GM12865 (cell line): ENCODE measurements at regions not wholly inside any gene's neighbourhood (a gene's known extent, or its start where the extent isn't known, plus 50 kb on each side); places are given as distances from the start of the nearest gene placed in this dataset.

Experiments used
- DNase-seq: peaks from one replicate; pipeline ENCODE4 v3.0.0; 2010; ENCODE audit warnings: low read depth
- H3K4me3 ChIP-seq: 2 replicates; pipeline ENCODE4 v1.5.1; 2011; ENCODE audit warnings: mild to moderate bottlenecking, low read depth, low read length, control low read depth
- TF ChIP-seq, protein P1 (sequence below): IDR thresholded peaks from 2 replicates; pipeline ENCODE4 v1.5.1; 2011; ENCODE audit warnings: low read length, control low read depth, low read depth, inconsistent platforms; ENCODE audit not compliant: insufficient read depth; ENCODE audit errors: missing control alignments

DNA sequence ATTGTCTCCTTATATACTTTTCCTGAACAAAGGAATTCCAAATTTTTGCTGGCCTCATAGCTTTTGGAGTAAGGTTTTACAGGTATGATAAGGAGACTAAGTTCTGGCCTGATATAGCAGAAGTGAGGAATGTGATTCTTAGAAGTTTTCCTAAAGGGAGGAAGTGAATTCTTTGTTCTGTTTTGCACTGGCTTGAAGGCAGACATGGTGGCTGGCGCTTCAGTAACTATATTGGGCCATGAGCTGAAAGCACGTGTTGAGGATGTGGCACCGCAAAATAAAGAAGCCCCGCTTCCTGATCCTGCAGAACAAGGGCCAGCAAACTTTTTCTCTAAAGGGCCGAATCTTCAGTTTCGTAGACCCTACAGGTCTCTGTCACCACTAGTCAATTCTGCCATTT, 224.2 kb downstream of the SNX18 start:
- DNase-seq, result no peak
- no peak overlapping the region for H3K4me3 ChIP-seq
- TF ChIP-seq, protein P1, sequence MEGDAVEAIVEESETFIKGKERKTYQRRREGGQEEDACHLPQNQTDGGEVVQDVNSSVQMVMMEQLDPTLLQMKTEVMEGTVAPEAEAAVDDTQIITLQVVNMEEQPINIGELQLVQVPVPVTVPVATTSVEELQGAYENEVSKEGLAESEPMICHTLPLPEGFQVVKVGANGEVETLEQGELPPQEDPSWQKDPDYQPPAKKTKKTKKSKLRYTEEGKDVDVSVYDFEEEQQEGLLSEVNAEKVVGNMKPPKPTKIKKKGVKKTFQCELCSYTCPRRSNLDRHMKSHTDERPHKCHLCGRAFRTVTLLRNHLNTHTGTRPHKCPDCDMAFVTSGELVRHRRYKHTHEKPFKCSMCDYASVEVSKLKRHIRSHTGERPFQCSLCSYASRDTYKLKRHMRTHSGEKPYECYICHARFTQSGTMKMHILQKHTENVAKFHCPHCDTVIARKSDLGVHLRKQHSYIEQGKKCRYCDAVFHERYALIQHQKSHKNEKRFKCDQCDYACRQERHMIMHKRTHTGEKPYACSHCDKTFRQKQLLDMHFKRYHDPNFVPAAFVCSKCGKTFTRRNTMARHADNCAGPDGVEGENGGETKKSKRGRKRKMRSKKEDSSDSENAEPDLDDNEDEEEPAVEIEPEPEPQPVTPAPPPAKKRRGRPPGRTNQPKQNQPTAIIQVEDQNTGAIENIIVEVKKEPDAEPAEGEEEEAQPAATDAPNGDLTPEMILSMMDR, result no peak

DNA sequence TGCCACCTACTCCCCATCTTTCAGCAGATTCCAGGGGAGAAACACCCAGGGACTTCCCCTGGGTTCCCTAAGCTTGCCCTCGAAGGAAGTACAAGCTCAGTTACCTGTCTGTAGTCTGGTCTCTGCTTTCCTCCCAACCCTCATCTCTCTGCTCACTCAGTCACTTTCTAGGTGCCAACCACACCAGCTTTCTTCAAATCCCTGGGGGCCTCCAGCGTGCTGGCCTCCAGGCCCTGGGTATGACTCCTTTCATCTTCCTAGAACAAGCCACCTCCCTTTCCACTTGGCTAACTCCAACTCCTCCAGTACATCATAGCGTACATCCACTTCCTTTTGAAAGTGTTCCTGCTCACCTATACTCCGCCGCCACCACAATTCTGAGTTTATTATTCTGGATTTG, 222.6 kb downstream of the SNX18 start:
- H3K4me3 ChIP-seq, result no peak overlapping the region
- DNase-seq, result no peak
- TF ChIP-seq, protein P1, result no peak

DNA sequence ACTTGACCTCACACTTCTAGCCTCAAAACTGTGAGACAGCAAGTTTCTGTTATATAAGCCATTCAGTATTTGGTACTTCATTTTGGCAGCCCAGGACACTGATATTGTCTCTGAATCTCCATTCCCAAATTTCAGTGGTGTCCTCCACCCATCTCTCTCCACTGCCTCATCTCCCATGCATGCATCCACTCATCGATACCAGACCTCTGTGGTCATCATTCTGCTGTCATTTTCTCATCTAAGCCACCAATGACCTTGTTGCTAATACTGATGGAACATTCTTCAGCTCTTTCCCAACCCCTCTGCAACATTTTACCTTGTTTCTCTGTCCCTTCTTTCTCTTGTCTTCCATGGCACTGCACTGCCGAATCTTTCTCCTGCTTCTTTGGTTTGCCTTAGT, 221.8 kb downstream of the SNX18 start:
- no peak for DNase-seq
- TF ChIP-seq, protein P1, result no peak
- no peak overlapping the region for H3K4me3 ChIP-seq

DNA sequence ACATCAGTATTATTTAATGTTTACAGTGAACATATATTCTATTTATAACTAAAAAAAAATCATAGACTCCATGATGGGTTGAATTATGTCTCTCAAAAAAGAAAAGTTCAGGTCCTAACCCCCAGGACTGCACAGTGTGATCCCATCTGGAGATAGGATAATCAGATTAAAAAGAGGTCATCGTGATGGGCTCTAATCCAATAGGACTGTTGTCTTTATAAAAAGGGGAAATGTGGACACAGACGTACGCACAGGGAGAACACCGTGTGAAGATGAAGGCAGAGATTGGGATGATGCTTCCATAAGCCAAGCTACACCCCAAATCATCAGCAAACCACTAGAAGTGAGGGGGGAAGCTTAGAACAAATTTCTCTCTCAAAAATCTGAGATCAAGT, 221.4 kb downstream of the SNX18 start:
- DNase-seq, result no peak
- TF ChIP-seq, protein P1, result no peak
- H3K4me3 ChIP-seq, result no peak overlapping the region

DNA sequence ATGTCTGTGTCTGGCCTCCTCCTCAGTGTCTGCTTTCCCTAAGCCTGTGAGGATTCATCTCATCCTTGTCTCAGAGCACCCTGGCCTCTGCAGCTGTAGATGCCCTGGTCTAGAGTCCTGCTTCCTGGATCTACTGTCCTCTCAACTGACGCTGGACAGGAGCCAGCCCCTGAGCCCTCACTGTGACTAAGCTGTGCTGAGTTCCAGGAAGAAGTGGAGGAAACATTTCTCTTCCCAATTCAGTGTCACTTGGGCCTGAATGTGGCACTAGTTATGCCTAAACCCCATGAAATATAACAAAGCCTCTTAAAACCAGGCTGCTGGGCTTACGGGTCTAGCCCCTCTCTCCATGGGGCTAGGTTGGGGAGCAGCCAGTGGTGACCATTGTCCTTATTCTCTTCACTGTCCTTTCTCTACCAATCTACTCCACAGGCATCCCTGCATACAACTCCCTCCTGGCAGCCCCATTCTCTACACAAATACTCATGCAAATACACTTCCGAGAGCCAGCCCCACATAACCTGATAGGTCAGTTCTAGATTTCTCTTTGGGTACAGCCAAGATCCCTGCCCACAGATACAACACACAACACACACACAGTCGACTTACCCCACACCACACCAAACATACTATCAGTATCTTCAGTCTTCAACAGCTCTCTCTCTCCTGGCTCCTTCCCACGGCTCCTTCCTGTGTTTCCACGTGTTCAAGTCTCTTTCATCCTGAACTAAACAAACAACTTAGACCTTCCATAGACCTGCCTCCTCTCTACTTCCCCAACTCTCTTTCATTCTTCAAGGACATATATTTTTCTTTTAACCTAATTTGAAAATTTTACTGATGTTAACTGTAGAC, 220.8 kb downstream of the SNX18 start:
- no peak for DNase-seq
- H3K4me3 ChIP-seq, result no peak overlapping the region

DNA sequence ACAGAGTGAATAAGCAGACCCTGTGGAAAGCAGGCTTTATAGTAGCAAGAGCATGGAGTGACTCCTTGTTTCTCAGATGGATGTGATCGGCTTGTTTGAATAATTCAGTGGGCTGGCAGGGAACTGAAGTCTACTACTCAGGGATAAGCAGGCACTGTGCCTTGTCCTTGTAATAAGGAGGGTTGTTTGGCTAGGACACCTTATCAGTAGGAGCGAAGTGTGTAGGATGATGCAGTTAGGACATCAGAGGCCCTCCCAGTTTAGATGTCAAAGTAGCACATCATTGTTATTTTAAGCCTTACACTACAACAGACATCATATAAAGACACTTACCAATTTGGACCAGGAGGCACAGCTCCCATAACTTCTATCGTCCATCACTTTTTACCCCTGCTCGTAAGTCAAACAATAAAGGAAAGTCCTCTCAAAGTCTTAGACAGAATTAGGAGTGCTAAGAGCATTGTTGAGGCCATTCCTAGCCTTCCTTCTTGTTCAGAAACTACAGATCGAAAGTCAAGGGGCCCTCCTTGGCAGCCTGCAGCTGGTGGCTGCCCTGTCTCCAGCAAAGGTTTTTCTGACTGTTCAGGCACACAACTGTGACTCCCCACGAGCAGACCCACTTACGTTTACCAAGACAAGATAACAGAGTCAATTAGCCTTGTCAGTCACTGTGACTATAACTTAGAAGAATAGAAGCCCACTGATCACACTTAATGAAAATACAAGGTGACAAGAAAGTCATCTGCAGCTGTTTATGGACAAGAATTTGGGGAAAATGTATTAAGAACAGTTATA, 218.6 kb downstream of the SNX18 start:
- TF ChIP-seq, protein P1, result no peak
- peak; percentile 23 for DNase-seq

More for the DNA sequence above, 220.8 kb downstream of the SNX18 start:
- TF ChIP-seq, protein P1, result no peak

DNA sequence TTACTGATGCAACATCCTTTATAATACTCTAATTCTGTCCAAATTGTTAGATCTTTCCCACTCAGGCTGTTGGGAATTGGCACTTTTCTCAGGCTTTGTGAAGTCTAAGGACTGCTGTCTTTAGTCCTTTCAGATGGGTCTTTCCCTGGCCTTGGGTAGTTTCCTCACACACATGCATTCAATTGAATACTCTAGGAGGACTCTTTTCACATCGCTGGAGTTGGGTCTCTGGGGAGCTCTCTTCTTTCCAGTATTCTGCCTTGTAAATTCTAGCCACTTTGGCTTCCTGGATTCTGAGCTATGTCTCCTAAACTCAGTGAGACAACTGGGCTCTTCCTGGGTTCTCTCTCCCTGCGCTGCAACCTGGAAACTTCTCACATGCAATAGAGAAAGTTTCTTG, 215.5 kb downstream of the SNX18 start:
- H3K4me3 ChIP-seq, result no peak overlapping the region
- DNase-seq, result no peak
- TF ChIP-seq, protein P1, result no peak

More for the DNA sequence above, 218.6 kb downstream of the SNX18 start:
- no peak overlapping the region for H3K4me3 ChIP-seq
